Vagina (tissue), 2 donors: ENCODE measurements at regions not wholly inside any gene's neighbourhood (a gene's known extent, or its start where the extent isn't known, plus 50 kb on each side); places are given as distances from the start of the nearest gene placed in this dataset.

Experiments used
- CTCF ChIP-seq, 3 experiments: fragments of 450-650 bp in 2 of 3; fragments of 200-600 bp in 1 of 3; sonication (generic) in 1 of 3; IDR thresholded peaks; one replicate each; pipeline ENCODE4 v1.5.1; 2017 to 2019; ENCODE audit warnings: antibody characterized with exemption in 3 of 3, mild to moderate bottlenecking in 2 of 3, moderate library complexity in 2 of 3
- POLR2A ChIP-seq, 2 donors: fragments of 450-650 bp; IDR thresholded peaks; one replicate each; pipeline ENCODE4 v1.6.1; 2017; ENCODE audit warnings: antibody characterized with exemption in 2 of 2, mild to moderate bottlenecking in 2 of 2, moderate library complexity in 2 of 2

GRCh38 chr2:120851116-120851773 lies 115.6 kb downstream of the GLI2 start:
- no peak for TF ChIP-seq CTCF (IDR thresholded peaks at IDR 0.05)
- no peak for TF ChIP-seq POLR2A (IDR thresholded peaks at IDR 0.05)
